GM04504 (cell line): ENCODE measurements at regions not wholly inside any gene's neighbourhood (a gene's known extent, or its start where the extent isn't known, plus 50 kb on each side); places are given as distances from the start of the nearest gene placed in this dataset.
A peak's percentile ranks its signal among the peaks of the same experiment; 100 is the strongest.
"Not testable (repeated sequence)": the region's sequence is repeated elsewhere in the genome, so short reads cannot be mapped to it uniquely, and the experiment has no call there.

Source experiments
- DNase-seq: peaks from one replicate; pipeline ENCODE4 v3.0.0-alpha.2; 2012; ENCODE audit warnings: low read depth

DNA sequence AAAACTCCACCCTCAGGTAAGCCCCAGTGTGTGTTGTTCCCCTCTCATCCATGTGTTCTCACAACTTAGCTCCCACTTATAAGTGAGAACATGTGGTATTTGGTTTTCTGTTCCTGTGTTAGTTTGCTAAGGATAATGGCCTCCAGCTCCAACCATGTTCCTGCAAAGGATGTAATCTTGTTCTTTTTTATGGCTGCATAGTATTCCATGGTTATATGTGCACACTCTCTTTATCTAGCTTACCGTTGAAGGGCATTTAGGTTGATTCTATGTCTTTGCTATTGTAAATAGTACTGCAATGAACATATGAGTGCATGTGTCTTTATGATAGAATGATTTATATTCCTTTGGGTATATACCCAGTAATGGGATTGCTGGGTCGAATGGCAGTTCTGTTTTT, 124.4 kb upstream of the RANBP3L start:
- not testable (repeated sequence) for DNase-seq

DNA sequence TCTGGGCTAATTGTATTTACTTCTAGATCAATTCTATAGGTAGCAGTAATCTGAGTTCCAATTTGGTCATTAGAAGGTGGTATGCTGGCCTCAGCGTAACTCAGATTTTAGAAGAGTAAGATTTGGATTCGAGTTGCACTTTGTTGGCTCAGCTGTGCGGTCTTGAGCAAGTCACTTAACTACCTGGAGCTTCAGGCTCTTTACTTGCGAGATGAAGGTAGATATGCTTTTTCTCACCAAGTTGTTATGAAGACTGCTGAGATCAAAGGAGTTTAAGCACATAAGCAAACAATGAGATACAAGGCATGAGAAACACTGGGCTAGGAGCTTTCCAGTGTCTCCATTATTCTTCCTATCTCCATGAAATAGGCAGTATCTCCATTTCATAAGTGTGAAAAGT, 133.8 kb upstream of the RANBP3L start:
- DNase-seq: no peak

DNA sequence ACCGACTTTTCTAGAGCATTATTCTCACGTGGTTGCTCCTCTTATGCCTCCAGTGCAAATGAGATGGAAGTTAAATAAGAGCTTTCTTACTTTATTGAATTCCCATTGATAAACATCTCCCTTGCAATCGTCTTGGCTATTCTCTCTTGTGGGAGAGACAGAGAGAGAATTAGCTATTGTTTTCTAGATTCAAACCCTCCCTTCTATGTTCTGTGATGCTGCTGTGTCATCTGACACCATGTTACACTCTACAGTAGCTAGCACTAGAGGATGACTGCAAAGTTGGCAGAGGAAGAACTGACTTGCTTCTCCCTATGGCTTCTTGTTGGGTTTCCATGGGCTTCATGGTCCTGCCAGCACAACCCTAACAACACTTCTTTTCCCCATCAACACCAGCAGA, 134.6 kb upstream of the RANBP3L start:
- no peak for DNase-seq

DNA sequence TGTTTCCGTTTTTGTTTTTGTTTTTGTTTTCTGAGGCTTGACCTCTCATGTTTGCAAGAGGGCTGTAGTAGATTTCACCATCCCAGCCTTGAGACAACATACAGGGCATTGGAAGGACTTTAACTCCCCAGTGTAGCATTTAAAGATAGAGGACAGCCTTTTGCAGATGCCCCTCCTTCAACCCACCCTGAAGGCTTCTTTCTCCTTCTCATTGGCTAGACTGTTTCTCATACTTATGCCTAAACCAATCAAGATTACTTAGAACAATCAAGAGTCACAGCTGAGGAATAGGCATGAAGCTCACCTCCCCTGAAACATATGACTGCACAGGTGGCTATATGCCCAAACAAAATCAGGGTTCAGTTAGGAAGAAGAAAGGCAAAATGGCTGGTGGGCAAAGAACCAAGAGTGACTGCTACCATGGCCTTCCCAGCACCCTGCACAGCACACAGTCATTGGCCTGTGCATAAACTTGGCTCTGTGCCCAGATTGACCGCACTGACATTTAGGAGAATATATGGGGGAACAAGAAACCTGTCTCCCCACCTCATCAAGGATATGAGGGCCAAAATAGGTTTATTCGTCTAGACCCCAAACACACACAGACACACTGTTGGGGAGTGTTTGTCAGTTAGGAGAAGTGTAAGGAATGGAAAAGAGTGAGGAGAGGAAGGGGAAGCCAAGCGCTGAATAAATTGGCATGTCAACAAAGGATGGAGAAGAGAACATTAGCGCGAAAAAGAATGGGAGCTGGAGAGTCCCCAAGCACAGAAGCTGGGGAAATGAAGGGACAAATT, 137.3 kb upstream of the RANBP3L start:
- no peak for DNase-seq

DNA sequence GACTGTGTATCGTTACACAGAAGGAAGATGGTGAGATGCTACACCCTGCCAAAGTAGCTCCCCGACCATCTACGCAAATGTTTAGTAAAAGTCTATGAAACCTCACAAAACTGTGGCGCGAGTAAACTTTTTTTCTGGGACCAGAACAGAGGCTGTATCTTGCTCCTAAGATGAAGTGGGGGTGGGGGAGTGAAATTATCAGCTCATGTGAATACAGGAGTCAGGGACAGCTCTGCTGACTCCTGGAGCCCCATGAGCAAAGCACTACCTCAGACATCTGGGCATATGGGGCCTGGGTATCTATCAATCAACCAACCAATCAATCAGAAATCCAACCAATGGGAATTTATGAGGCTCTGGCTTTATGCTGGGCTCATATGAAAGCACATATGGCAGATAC, 138.6 kb upstream of the RANBP3L start:
- no peak for DNase-seq

DNA sequence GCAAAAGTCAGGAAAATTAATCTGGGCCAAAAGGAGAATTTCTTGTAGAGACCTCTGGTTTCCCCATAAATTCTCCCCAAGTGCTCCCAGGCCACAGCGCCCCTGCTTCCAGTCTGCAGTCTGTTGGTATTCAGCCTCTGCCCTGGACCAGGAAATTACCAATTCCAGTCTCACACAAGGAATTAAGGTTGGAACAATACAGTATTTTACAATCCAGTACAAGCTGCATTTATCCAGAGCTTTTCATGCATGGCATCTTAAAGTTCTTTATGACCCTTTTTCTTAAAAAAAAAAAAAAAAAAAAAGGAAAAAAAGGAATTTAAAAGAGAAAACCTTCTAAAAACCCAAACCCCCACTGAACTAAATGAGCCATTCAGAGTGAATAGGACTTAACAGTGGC, 139.6 kb upstream of the RANBP3L start:
- DNase-seq: no peak

DNA sequence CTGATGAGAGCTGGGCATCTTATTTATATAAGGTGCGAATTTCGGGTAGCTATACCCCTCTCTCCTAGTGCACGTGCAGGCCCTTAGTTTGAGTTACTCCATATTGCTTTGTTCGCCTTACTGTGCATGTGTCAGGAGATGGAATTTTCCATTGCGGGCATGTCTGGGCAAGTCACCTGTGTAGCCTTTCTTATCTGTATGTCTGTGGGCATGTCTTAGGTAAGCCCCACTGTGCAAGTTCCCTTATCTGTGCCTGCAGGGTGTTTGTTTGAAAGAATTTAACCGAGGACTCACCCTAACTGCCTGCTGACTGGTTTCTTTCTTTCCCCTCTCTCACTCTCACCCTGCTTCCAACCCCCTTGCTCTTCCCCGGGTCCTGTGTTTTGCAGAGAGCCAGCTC, 140.7 kb upstream of the RANBP3L start:
- no peak for DNase-seq

DNA sequence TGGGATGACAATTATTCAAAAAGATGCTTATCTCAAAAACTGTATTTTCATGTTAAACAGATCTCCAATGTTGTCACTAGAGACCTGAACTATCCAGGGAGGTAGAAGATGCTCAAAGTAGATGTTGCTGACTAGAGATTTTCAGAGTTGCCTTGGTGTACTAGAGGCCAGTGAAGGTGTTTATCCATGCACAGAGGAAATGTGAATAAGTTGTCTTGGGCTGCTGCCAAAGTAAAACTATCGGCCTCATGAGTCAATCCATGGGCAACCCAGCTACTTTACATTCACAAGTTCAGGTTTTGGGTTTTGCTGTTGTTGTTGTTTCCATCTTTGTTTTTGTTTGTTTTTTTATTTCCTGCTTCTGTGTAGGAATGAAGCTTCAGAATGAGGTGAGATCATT, 141.1 kb upstream of the RANBP3L start:
- DNase-seq: no peak

DNA sequence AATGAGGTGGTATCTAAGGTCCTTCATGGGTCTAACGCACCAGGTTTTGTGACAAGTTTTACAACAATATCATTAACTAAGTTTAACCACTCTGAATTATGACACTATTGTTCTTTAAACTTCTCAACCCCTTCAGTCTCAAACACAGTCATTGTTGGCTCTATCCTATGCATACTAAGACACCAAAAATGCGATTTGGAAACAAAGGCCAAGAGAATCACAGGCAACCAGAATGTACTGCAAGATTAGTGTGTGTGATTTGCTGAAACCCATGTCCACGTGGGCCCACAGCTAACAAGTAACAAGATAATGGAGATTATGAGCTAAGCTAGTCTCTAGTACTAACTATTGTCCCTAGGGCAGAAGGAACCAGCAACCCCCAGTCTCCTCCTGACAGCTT, 142.2 kb upstream of the RANBP3L start:
- DNase-seq: no peak

DNA sequence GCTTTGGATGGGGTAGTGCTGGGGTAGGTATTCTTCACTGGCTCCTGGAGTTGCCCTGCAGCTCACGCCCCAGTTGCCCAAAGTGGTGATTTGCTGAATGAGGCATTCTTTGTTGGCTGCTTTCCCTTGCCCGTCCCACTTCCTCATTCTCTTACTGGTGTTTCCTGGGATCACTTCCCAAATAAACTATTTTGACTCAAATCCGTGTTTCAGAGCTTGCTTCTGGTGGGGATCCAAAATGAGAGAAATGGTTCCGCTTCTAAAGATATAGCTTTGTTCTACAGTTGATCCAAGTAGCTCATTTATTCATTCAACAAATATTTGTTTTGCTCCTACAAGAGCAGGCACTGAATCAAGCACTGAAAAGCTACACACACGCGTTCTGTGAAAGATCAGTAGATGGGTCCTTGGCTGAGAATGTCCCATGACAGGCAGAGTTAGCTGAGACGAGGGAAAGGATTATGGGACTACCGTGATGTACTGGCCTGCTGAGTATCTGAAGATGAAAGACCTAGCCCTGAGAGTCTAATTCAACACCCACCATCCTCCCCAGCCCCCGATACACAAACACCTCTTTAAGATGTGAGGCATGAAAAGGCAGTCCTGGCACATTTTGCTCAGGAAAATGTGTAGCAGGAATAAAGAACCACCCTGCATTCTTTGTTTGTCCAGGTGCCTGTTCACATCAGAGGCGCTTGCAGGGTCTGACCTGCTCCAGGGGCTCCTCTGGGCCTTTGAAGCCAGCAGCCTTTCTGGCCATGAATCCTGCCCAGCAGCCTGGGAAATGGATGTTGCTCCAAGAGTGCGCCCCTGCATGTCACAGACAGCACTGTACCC, 143.1 kb upstream of the RANBP3L start:
- no peak for DNase-seq

DNA sequence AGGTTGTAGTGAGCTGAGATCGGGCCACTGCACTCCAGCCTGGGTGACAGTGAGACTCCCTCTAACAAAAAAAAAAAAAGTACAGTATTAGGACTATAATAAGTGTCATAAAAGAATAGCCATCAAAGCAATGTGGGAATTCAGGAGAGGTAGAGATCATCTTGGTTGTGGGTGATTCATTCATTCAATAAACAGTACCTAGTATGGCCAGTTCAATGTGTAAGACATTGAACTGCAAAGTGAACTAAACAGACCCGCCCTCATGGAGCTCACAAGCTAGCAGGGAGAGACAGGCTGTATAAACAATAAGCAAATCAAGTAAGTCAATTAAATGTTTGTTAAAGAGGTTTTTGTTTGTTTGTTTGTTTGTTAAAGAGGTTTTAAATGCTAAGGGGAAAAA, 146.1 kb upstream of the RANBP3L start:
- DNase-seq: no peak

DNA sequence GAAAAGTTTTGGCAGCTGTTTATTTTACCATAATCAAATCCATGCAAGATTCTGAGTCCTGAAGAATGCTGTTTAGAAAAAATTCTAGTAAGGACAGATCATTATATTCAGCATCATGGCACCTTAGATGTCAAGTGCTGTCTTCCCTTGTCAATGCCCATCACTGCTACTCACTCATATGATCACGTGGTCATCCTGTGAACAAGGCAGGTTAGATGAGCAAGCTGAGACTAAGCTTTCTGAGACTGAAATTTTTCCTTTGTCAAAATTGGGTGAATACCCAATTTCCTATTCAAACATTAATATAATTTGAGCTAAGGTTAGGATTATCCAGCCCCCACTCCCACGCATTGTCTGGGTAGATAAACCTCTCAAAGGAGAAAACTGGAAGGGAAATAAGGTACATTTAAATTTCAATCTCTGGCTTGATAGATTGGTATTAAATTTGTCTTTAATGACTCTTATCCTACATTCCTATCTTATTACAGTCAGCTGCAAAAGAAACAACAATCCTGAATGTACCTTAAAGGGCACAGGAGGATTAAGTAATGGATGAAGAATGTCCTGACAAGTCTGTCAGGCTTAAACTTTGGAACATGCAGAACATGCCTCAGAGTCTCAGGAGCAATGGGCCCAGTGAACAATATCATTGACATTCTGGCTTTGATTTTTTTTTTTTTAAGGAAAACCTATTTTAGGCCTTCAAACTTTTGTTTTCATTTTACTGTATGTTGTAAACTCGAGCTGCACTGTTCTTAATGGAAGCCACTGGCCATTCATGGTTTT, 148.7 kb upstream of the RANBP3L start:
- no peak for DNase-seq

DNA sequence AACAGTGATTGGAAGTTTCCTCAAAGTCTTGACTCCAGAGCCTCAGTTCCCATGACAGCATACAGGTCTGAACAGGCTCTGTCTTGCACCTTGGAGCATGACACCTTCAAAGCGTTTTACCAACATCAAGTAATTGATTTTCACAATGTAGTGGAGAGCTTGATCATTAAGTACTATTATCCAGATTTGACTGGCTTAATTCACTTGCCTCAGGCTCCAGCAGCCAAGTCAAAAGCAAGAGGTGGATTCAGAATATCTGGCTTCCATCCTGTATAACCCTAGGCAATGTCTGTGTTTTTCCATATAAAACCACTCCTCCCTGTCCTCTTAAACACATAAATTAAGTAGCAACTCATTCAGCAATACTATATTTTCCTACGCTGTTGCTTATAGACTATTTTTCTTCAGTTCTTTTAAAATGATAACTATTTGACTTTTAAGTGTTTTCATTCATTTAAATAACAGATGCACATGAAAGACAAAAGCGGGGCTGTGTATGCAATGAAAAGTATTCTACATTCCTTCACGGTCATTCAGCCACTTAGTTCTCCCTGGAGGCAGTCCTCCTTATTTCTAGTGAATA, 150.8 kb upstream of the RANBP3L start:
- DNase-seq: no peak

DNA sequence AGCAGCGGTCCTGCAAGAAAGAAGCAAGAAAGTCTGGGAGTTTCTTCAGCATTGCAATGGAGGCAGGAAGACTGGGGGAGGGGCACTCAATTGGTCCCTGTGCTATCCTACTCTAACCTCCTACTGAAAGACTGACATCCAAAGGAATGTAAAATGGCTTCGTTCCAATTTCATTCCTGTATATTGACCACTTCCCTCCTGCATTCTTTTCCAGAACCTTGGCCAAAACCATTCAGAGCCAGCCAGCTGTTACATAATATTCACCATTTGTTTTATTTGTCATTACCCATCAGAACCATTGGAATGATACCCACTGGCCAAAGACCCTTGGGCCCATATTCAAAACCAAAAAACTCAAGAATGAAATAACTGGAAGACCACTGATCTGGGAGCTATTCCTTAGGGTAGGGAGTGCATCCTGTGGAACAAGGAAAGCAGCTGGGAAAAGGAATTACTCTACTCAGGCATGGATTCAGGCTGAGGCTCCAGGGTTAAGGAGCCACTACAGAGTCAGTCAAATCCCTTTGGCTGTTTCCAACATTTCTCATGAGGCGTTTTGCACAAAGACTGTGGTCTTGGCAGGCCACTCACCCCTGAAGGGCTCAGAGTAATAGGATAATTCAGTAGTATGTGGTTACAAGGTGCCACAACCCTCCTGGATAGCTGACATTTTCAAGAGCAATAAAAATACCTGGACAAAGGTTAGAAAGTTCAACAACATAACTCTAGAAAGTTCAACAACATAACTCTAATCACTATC, 148.7 kb upstream of the SLC1A3 start:
- DNase-seq: no peak

DNA sequence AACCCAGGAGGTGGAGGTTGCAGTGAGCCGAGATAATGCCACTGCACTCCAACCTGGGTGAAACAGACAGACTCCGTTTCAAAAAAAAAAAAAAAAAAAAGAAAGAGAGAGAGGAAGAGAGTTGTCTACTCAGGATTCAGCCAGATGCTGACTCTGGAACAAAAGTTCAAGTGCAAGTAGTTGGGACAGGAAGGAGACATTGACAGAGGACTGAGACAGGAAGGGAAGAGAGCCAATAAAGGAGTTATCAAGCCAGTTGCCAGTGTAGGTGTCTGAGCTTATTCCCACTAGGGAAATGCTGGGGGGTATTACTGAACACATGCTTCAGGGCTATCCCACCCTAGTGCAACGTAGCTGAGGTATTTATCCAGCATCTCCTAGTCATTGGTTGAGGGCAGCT, 147.7 kb upstream of the SLC1A3 start:
- DNase-seq: no peak

DNA sequence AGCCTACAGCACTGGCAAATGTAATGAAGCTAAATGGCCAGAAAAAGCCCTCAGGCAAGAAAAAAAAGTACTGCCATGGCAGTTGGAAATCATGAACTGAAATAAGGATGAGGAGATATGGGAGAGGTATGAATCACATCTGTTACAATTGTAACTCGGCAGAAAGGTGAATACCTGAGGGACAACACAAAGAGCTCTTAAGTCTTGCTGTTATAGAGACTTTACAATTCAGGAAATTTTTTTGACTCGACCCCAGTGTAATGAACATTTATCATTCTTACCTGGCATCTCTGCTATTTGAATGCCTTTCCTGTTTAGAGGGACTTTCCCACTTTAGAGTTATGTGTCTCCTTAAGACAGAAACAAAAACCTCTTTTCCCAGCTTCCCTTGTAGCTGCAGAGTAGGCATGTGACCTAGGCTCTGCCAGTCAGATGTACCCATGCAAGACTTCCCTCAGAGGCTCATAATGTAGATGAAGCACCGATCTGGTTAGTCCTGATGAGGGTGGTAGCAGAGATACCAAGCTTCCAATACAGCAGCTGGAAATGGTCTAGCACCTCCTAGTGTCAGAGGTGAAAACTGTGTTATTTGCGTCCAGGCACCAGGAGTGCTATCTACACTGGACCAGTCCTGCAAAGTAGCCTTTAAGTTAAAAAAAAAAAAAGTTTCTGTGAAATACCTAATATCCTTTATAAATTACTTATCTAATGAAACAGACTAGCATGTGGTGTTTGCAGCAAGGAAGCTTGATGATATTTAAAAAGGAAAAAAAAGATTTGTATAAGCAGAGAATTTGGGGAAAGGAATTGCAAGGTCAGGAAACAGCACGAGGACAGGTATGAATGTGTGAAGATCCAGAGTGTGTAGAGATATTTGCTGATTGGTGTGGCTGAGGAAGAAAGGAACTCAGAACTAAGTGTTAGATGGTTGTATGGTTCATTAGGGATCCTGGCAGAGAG, 146.9 kb upstream of the SLC1A3 start:
- DNase-seq: no peak

DNA sequence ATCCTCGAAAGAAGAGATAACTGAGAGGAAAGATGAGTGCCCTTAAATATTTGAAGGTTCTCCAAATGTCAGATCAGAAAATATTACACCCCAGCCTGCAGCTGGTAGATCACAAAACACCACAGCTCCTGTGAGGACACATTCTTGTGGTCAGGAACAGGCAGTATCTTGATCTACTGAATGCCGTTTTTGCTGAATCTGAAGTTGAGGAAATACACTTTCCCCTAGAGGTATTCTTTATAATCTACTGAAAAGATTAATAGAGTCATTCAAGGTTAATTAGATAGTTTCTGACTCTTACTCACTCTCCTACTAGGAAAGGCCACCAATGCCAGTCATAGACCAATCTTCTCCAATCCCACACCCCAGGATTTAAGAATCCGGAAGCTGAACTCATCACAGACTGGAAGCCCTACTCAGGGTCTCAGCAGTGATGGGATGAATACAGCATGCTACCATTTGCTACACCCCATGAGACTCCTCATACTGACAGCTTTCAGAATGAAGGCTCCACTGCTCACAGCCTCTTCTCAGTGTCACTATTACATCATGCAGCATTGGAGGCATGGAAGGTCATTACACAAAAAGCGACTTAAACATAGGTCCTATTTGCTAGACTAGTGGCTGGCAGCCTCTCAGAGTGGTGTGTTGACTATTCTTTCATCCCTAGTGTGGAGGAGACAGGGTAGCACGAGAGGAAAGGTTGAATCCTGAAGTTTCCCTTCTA, 143.9 kb upstream of the SLC1A3 start:
- DNase-seq: peak; percentile 2

DNA sequence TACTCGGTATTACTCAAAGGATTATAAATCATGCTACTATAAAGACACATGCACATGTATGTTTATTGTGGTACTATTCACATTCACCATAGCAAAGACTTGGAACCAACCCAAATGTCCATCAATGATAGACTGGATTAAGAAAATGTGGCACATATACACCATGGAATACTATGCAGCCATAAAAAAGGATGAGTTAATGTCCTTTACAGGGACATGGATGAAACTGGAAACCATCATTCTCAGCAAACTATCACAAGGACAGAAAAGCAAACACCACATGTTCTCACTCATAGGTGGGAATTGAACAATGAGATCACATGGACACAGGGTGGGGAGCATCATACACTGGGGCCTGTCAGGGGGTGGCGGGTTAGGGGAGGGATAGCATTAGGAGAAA, 130.5 kb upstream of the SLC1A3 start:
- not testable (repeated sequence) for DNase-seq

DNA sequence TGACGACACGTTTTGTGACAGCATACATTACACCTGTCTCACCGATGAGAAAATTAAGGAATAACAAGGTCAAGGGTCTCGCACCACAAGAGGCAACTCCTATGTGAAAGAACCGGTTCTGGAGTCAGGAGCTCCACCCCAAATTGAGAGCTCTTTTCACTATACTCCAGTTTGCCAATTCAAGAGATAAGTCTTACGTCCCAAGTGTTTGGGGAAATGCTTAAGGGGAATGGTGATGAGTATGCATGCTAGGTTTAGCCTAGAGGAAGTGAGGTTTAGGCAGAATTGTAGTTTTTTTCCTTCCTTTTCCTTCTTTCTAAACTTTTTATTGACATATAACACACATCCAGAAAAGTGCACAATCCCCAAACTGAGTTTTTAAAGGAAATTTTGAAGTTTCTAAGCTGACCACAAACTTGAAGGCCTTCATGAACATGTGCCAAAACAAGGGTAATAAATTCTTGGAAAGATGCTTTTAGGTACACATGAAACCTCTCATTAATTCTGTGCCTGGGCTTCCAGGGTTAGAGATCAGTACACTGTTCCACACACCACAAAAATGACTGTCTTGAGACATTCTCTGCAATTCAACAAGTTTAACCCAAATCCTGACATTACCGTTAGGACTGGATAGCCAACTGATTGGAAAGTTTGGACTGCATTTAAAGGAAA, 127.6 kb upstream of the SLC1A3 start:
- no peak for DNase-seq
